Kidney epithelial cell (primary cell): ENCODE measurements at regions not wholly inside any gene's neighbourhood (a gene's known extent, or its start where the extent isn't known, plus 50 kb on each side); places are given as distances from the start of the nearest gene placed in this dataset.

Experiments used
- DNase-seq: peaks from one replicate; pipeline ENCODE4 v3.0.0-alpha.2; 2010; ENCODE audit warnings: low read depth
- H3K27me3 ChIP-seq: 2 replicates; pipeline ENCODE4 v1.6.0; 2011; ENCODE audit warnings: low read length; ENCODE audit not compliant: control insufficient read depth, insufficient read depth
- H3K36me3 ChIP-seq: 2 replicates; pipeline ENCODE4 v1.5.1; 2011; ENCODE audit warnings: low read length; ENCODE audit not compliant: control insufficient read depth, insufficient read depth
- H3K4me3 ChIP-seq: 2 replicates; pipeline ENCODE4 v1.5.1; 2011; ENCODE audit warnings: low read depth, mild to moderate bottlenecking, control low read depth, low read length
- CTCF ChIP-seq: IDR thresholded peaks from 2 replicates; pipeline ENCODE4 v1.5.1; 2011; ENCODE audit warnings: mild to moderate bottlenecking, moderate library complexity, low read length, control low read depth, inconsistent platforms; ENCODE audit not compliant: insufficient read depth, poor library complexity, severe bottlenecking

GRCh38 chr1:38745476-38746401 is 113.8 kb downstream of the RRAGC start:
- Histone ChIP-seq H3K4me3 (no peak overlapping the region), H3K36me3 (no peaks in the 10 kb centered on the region), H3K27me3 (no peaks in the 10 kb centered on the region)
- no peak for DNase-seq
- no peak for TF ChIP-seq CTCF

- no peak for DNase-seq
- TF ChIP-seq CTCF: no peak
- Histone ChIP-seq H3K4me3 (no peak overlapping the region), H3K36me3 (no peaks in the 10 kb centered on the region), H3K27me3 (no peaks in the 10 kb centered on the region)
These were observed 114.9 kb downstream of the RRAGC start for GRCh38 chr1:38744452-38745350.

GRCh38 chr1:38743184-38743583 is 116.4 kb downstream of the RRAGC start:
- no peak for DNase-seq
- TF ChIP-seq CTCF: no peak
- H3K4me3 ChIP-seq: no peak overlapping the region
- no peaks in the 10 kb centered on the region for H3K27me3 ChIP-seq
- no peaks in the 10 kb centered on the region for H3K36me3 ChIP-seq

- no peak for TF ChIP-seq CTCF
- H3K36me3 ChIP-seq: no peaks in the 10 kb centered on the region
- no peak for DNase-seq
- no peaks in the 10 kb centered on the region for H3K27me3 ChIP-seq
- no peak overlapping the region for H3K4me3 ChIP-seq
These were observed 118.2 kb downstream of the RRAGC start for GRCh38 chr1:38741341-38741740.

- Histone ChIP-seq H3K27me3 (no peaks in the 10 kb centered on the region), H3K36me3 (no peaks in the 10 kb centered on the region), H3K4me3 (no peak overlapping the region)
- TF ChIP-seq CTCF: no peak
- no peak for DNase-seq
These were observed 119.1 kb downstream of the RRAGC start for GRCh38 chr1:38740487-38740886.
